ENCODE measurements at regions not wholly inside any gene's neighbourhood (a gene's known extent, or its start where the extent isn't known, plus 50 kb on each side); places are given as distances from the start of the nearest gene placed in this dataset.
A peak's percentile ranks its signal among the peaks of the same experiment; 100 is the strongest.

DNA sequence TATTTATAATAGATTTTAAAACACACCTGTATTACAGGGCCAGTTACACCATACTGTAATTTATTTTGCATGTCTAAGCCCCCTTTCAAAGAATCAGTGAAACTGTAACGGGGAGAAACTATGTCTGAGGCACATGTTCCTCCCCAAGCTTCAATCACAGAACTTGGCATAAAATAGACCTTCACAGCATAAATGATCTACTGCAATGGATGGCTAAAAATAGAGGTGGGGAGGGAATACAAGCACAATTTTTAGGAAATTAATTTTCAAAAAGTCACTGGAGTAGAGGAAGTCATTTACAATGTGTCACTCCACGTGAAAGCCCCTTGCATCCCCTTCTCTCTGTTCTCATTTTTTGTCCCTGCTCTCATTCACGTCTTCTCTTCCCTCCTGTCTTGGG, 385.2 kb downstream of the TNS3 start:
- Histone ChIP-seq H3K4me3 (ENCODE audit: low read depth, low read length) (no peak overlapping the region), H3K27ac (ENCODE audit: insufficient read depth, low read length, poor library complexity, severe bottlenecking) (no peak overlapping the region), H3K36me3 (ENCODE audit: control insufficient read depth, insufficient read depth, low read length) (no peaks in the 10 kb centered on the region), H3K27me3 (ENCODE audit: control insufficient read depth, insufficient read depth, low read length) (no peaks in the 10 kb centered on the region), H3K4me1 (ENCODE audit: control insufficient read depth, insufficient read depth, low read length, poor library complexity, severe bottlenecking) (no peaks in the 10 kb centered on the region), H3K9me3 (ENCODE audit: control insufficient read depth in 2 of 2, low read length in 2 of 2) (peaks cover 0 to 2% of the 10 kb centered on the region in 2 experiments)
- DNase-seq (no peak), ATAC-seq (ENCODE audit: low read depth in 2 of 2) (no peak)
- Mint-ChIP-seq H3K4me3 (no peak overlapping the region), H3K27ac (no peak overlapping the region), H3K9me3 (peaks cover 0 to 1% (median 0%) of the 10 kb centered on the region in 7 donors), H3K36me3 (no peaks in the 10 kb centered on the region), H3K27me3 (peaks cover 6% of the 10 kb centered on the region), H3K4me1 (no peaks in the 10 kb centered on the region)

- Mint-ChIP-seq H3K4me3 (no peak overlapping the region), H3K36me3 (no peaks in the 10 kb centered on the region), H3K9me3 (no peaks in the 10 kb centered on the region), H3K27me3 (peaks cover 4% of the 10 kb centered on the region), H3K4me1 (no peaks in the 10 kb centered on the region), H3K27ac (no peak overlapping the region)
- no peak for DNase-seq
- Histone ChIP-seq H3K9me3 (ENCODE audit: control insufficient read depth in 2 of 2, low read length in 2 of 2) (peaks cover 0 to 2% of the 10 kb centered on the region in 2 experiments), H3K4me3 (ENCODE audit: low read depth, low read length) (no peak overlapping the region), H3K36me3 (ENCODE audit: control insufficient read depth, insufficient read depth, low read length) (no peaks in the 10 kb centered on the region), H3K27me3 (ENCODE audit: control insufficient read depth, insufficient read depth, low read length) (no peaks in the 10 kb centered on the region), H3K4me1 (ENCODE audit: control insufficient read depth, insufficient read depth, low read length, poor library complexity, severe bottlenecking) (no peaks in the 10 kb centered on the region), H3K27ac (ENCODE audit: insufficient read depth, low read length, poor library complexity, severe bottlenecking) (no peak overlapping the region)
- no peak for ATAC-seq (ENCODE audit: low read depth in 2 of 2)
Measured at GRCh38 chr7:47196106-47196645, 385.7 kb downstream of the TNS3 start.

DNA sequence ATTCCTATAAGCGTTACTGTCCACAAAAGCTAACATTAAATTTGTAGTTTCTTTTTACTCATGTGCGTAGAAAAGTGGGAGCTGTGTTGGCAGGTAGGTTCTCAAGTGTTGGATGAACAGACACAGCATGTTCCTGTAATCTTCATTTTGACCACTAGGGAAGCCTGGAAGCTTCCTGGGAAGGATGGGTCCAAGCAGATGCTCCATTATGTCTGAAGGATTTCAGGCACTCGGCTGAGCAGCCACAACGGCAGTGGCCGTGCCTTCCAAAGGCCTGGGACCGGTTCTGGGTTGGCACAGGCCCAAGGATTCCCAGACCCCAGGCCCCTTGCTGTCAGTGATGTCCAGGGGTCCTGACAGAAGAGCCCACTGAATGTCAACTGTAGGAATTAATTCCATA, 386.3 kb downstream of the TNS3 start:
- Histone ChIP-seq H3K4me3 (ENCODE audit: low read depth, low read length) (no peak overlapping the region), H3K36me3 (ENCODE audit: control insufficient read depth, insufficient read depth, low read length) (no peaks in the 10 kb centered on the region), H3K27me3 (ENCODE audit: control insufficient read depth, insufficient read depth, low read length) (no peaks in the 10 kb centered on the region), H3K27ac (ENCODE audit: insufficient read depth, low read length, poor library complexity, severe bottlenecking) (no peak overlapping the region), H3K4me1 (ENCODE audit: control insufficient read depth, insufficient read depth, low read length, poor library complexity, severe bottlenecking) (no peaks in the 10 kb centered on the region), H3K9me3 (ENCODE audit: control insufficient read depth in 2 of 2, low read length in 2 of 2) (peaks cover 0 to 2% of the 10 kb centered on the region in 2 experiments)
- no peak overlapping the region for H3K27ac Mint-ChIP-seq
- no peak for DNase-seq
- H3K4me3 Mint-ChIP-seq: no peak overlapping the region
- H3K27me3 Mint-ChIP-seq: no peaks in the 10 kb centered on the region
- H3K36me3 Mint-ChIP-seq: no peaks in the 10 kb centered on the region
- H3K9me3 Mint-ChIP-seq: peaks cover 0 to under 1% (median 0%) of the 10 kb centered on the region in 7 donors
- ATAC-seq (ENCODE audit: low read depth in 2 of 2): no peak
- no peaks in the 10 kb centered on the region for H3K4me1 Mint-ChIP-seq

- H3K4me1 Mint-ChIP-seq: no peaks in the 10 kb centered on the region
- no peak overlapping the region for H3K4me3 ChIP-seq (ENCODE audit: low read depth, low read length)
- ATAC-seq (ENCODE audit: low read depth in 2 of 2) (no peak), DNase-seq (no peak)
- no peaks in the 10 kb centered on the region for H3K4me1 ChIP-seq (ENCODE audit: control insufficient read depth, insufficient read depth, low read length, poor library complexity, severe bottlenecking)
- peaks cover 0 to 2% of the 10 kb centered on the region in 2 experiments for H3K9me3 ChIP-seq (ENCODE audit: control insufficient read depth in 2 of 2, low read length in 2 of 2)
- H3K27me3 Mint-ChIP-seq: no peaks in the 10 kb centered on the region
- no peaks in the 10 kb centered on the region for H3K27me3 ChIP-seq (ENCODE audit: control insufficient read depth, insufficient read depth, low read length)
- peak overlapping the region in 1 of 3 donors; percentile 16 for H3K27ac Mint-ChIP-seq
- no peak overlapping the region for H3K4me3 Mint-ChIP-seq
- no peaks in the 10 kb centered on the region for H3K36me3 Mint-ChIP-seq
- H3K27ac ChIP-seq (ENCODE audit: insufficient read depth, low read length, poor library complexity, severe bottlenecking): no peak overlapping the region
- no peaks in the 10 kb centered on the region for H3K36me3 ChIP-seq (ENCODE audit: control insufficient read depth, insufficient read depth, low read length)
- H3K9me3 Mint-ChIP-seq: peaks cover 0 to 2% (median 0%) of the 10 kb centered on the region in 7 donors
Measured at GRCh38 chr7:47194516-47195057, 387.3 kb downstream of the TNS3 start.

GRCh38 chr7:47192978-47193377, 388.9 kb downstream of the TNS3 start:
- no peaks in the 10 kb centered on the region for H3K36me3 Mint-ChIP-seq
- no peak overlapping the region for H3K27ac Mint-ChIP-seq
- H3K4me1 Mint-ChIP-seq: no peaks in the 10 kb centered on the region
- no peak overlapping the region for H3K4me3 ChIP-seq (ENCODE audit: low read depth, low read length)
- peaks cover 0 to 2% (median 0%) of the 10 kb centered on the region in 7 donors for H3K9me3 Mint-ChIP-seq
- H3K27me3 ChIP-seq (ENCODE audit: control insufficient read depth, insufficient read depth, low read length): no peaks in the 10 kb centered on the region
- no peaks in the 10 kb centered on the region for H3K36me3 ChIP-seq (ENCODE audit: control insufficient read depth, insufficient read depth, low read length)
- no peaks in the 10 kb centered on the region for H3K4me1 ChIP-seq (ENCODE audit: control insufficient read depth, insufficient read depth, low read length, poor library complexity, severe bottlenecking)
- ATAC-seq (ENCODE audit: low read depth in 2 of 2) (no peak), DNase-seq (no peak)
- H3K4me3 Mint-ChIP-seq: no peak overlapping the region
- no peaks in the 10 kb centered on the region for H3K9me3 ChIP-seq (ENCODE audit: control insufficient read depth in 2 of 2, low read length in 2 of 2)
- no peak overlapping the region for H3K27ac ChIP-seq (ENCODE audit: insufficient read depth, low read length, poor library complexity, severe bottlenecking)
- H3K27me3 Mint-ChIP-seq: no peaks in the 10 kb centered on the region

- Histone ChIP-seq H3K27ac (ENCODE audit: insufficient read depth, low read length, poor library complexity, severe bottlenecking) (no peak overlapping the region), H3K9me3 (ENCODE audit: control insufficient read depth in 2 of 2, low read length in 2 of 2) (no peaks in the 10 kb centered on the region), H3K4me3 (ENCODE audit: low read depth, low read length) (no peak overlapping the region), H3K4me1 (ENCODE audit: control insufficient read depth, insufficient read depth, low read length, poor library complexity, severe bottlenecking) (no peaks in the 10 kb centered on the region), H3K36me3 (ENCODE audit: control insufficient read depth, insufficient read depth, low read length) (no peaks in the 10 kb centered on the region), H3K27me3 (ENCODE audit: control insufficient read depth, insufficient read depth, low read length) (no peaks in the 10 kb centered on the region)
- DNase-seq: no peak
- Mint-ChIP-seq H3K9me3 (peaks cover 0 to 2% (median 0%) of the 10 kb centered on the region in 7 donors), H3K27me3 (no peaks in the 10 kb centered on the region), H3K4me3 (no peak overlapping the region), H3K36me3 (no peaks in the 10 kb centered on the region), H3K4me1 (no peaks in the 10 kb centered on the region), H3K27ac (no peak overlapping the region)
- ATAC-seq (ENCODE audit: low read depth in 2 of 2): no peak
Measured at GRCh38 chr7:47191876-47192291, 390.0 kb downstream of the TNS3 start.

- no peak for ATAC-seq (ENCODE audit: low read depth in 2 of 2)
- H3K27me3 Mint-ChIP-seq: no peaks in the 10 kb centered on the region
Measured at GRCh38 chr7:47191316-47191715, 390.6 kb downstream of the TNS3 start.

DNA sequence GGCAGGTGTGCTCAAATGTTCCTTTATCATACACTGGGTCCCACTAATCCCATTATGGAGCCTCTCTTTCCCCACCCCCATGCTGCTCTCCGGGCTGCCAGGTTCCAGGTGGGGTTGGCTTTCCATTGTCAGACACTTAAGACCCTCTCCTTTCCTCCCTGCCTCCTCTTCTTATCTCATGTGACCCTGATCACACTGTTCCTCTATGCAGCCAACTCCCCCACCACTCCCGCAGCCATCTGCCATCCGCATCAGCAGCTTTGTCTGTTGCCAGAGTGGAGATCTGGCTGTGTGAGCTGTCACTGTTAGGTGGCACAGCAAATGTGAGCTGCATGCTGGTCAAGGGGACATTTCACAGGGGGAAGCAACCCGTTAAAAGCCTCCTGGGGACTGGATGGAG, 391.4 kb downstream of the TNS3 start:
- Mint-ChIP-seq H3K9me3 (peaks cover 0 to 2% (median 0%) of the 10 kb centered on the region in 7 donors), H3K4me3 (no peak overlapping the region), H3K27me3 (no peaks in the 10 kb centered on the region), H3K4me1 (no peaks in the 10 kb centered on the region), H3K27ac (no peak overlapping the region), H3K36me3 (no peaks in the 10 kb centered on the region)
- Histone ChIP-seq H3K4me1 (ENCODE audit: control insufficient read depth, insufficient read depth, low read length, poor library complexity, severe bottlenecking) (no peaks in the 10 kb centered on the region), H3K4me3 (ENCODE audit: low read depth, low read length) (no peak overlapping the region), H3K9me3 (ENCODE audit: control insufficient read depth in 2 of 2, low read length in 2 of 2) (no peaks in the 10 kb centered on the region), H3K27me3 (ENCODE audit: control insufficient read depth, insufficient read depth, low read length) (no peaks in the 10 kb centered on the region), H3K36me3 (ENCODE audit: control insufficient read depth, insufficient read depth, low read length) (no peaks in the 10 kb centered on the region), H3K27ac (ENCODE audit: insufficient read depth, low read length, poor library complexity, severe bottlenecking) (no peak overlapping the region)
- ATAC-seq (ENCODE audit: low read depth in 2 of 2): no peak
- DNase-seq: no peak

More at GRCh38 chr7:47191316-47191715, 390.6 kb downstream of the TNS3 start:
- Mint-ChIP-seq H3K9me3 (peaks cover 0 to 2% (median 0%) of the 10 kb centered on the region in 7 donors), H3K4me1 (no peaks in the 10 kb centered on the region), H3K27ac (no peak overlapping the region), H3K36me3 (no peaks in the 10 kb centered on the region), H3K4me3 (no peak overlapping the region)
- Histone ChIP-seq H3K36me3 (ENCODE audit: control insufficient read depth, insufficient read depth, low read length) (no peaks in the 10 kb centered on the region), H3K9me3 (ENCODE audit: control insufficient read depth in 2 of 2, low read length in 2 of 2) (no peaks in the 10 kb centered on the region), H3K4me1 (ENCODE audit: control insufficient read depth, insufficient read depth, low read length, poor library complexity, severe bottlenecking) (no peaks in the 10 kb centered on the region), H3K4me3 (ENCODE audit: low read depth, low read length) (no peak overlapping the region), H3K27ac (ENCODE audit: insufficient read depth, low read length, poor library complexity, severe bottlenecking) (no peak overlapping the region), H3K27me3 (ENCODE audit: control insufficient read depth, insufficient read depth, low read length) (no peaks in the 10 kb centered on the region)
- DNase-seq: no peak
